SK-N-SH (cell line): ENCODE measurements at regions not wholly inside any gene's neighbourhood (a gene's known extent, or its start where the extent isn't known, plus 50 kb on each side); places are given as distances from the start of the nearest gene placed in this dataset.

ENCODE experiments used
- CTCF ChIA-PET: fragments of 300-600, 350-600 bp; formaldehyde crosslinking; extraction: SDS; loops from one replicate; lab custom pipeline; 2021; lab: Yijun Ruan, JAX
- POLR2A ChIA-PET: fragments of 350-600 bp; sonication (Branson Sonifier 250); formaldehyde crosslinking; extraction: SDS; loops from one replicate; lab custom pipeline; 2020; ENCODE audit warnings: antibody characterized with exemption, inconsistent platforms; lab: Yijun Ruan, JAX
- DNase-seq: peaks from one replicate; pipeline ENCODE4 v3.0.0; 2012
- H2AFZ ChIP-seq: fragments of 200-600 bp; sonication (generic); 2 replicates; pipeline ENCODE4 v1.8.1; 2016; ENCODE audit warnings: antibody characterized with exemption, mild to moderate bottlenecking, low read depth
- H3F3A ChIP-seq: fragments of 200-600 bp; sonication (generic); replicated peaks from 2 replicates; pipeline ENCODE3; 2016; ENCODE audit warnings: antibody characterized with exemption, mild to moderate bottlenecking; ENCODE audit not compliant: insufficient read depth
- H3K27ac ChIP-seq, 2 experiments: fragments of 200-500 bp in 1 of 2; fragments of 200-600 bp in 1 of 2; sonication (Bioruptor generic) in 1 of 2; sonication (generic), shearing (Covaris generic) in 1 of 2; 2 replicates each; pipeline versions ENCODE4 v1.5.1 to v1.6.1; 2014 to 2016; ENCODE audit warnings: low read depth in 2 of 2, inconsistent platforms in 1 of 2, low read length in 1 of 2, mild to moderate bottlenecking in 1 of 2, mixed read lengths in 1 of 2
- H3K27me3 ChIP-seq: fragments of 200-600 bp; sonication (generic), shearing (Covaris generic); 2 replicates; pipeline ENCODE4 v1.6.1; 2016; ENCODE audit warnings: mixed run types; ENCODE audit not compliant: insufficient read depth
- H3K36me3 ChIP-seq, 2 experiments: fragments of 200-500 bp in 1 of 2; fragments of 200-600 bp in 1 of 2; sonication (Bioruptor generic) in 1 of 2; sonication (generic) in 1 of 2; replicated peaks in 1 of 2; 2 replicates each; pipeline versions ENCODE3 to v1.5.1; 2014 to 2016; ENCODE audit warnings: low read length in 1 of 2, mild to moderate bottlenecking in 1 of 2; ENCODE audit not compliant: insufficient read depth in 2 of 2, control insufficient read depth in 1 of 2
- H3K4me1 ChIP-seq, 2 experiments: fragments of 200-500 bp in 1 of 2; fragments of 200-600 bp in 1 of 2; sonication (Bioruptor generic) in 1 of 2; sonication (generic), shearing (Covaris generic) in 1 of 2; 2 replicates each; pipeline versions ENCODE4 v1.5.1 to v1.6.1; 2014 to 2016; ENCODE audit warnings: low read depth in 1 of 2, low read length in 1 of 2, mixed run types in 1 of 2; ENCODE audit not compliant: insufficient read depth in 2 of 2, control insufficient read depth in 1 of 2
- H3K4me2 ChIP-seq: fragments of 200-600 bp; sonication (generic), shearing (Covaris generic); 2 replicates; pipeline ENCODE4 v1.6.1; 2017; ENCODE audit warnings: mixed run types
- H3K4me3 ChIP-seq, 2 experiments: fragments of 200-500 bp in 1 of 2; fragments of 200-600 bp in 1 of 2; sonication (Bioruptor generic) in 1 of 2; sonication (generic), shearing (Covaris generic) in 1 of 2; 2 replicates each; pipeline versions ENCODE4 v1.5.1 to v1.8.1; 2014 to 2016; ENCODE audit warnings: low read depth in 2 of 2, inconsistent platforms in 1 of 2, low read length in 1 of 2, mild to moderate bottlenecking in 1 of 2, mixed read lengths in 1 of 2, moderate library complexity in 1 of 2
- H3K79me2 ChIP-seq: fragments of 200-600 bp; sonication (generic); 2 replicates; pipeline ENCODE4 v1.8.1; 2017; ENCODE audit warnings: mild to moderate bottlenecking; ENCODE audit not compliant: insufficient read depth
- H3K9ac ChIP-seq: fragments of 200-600 bp; sonication (generic); 2 replicates; pipeline ENCODE4 v1.6.1; 2017; ENCODE audit warnings: mixed run types
- H3K9me2 ChIP-seq: fragments of 200-600 bp; sonication (generic); 2 replicates; pipeline ENCODE4 v1.6.1; 2017; ENCODE audit warnings: mixed run types
- H3K9me3 ChIP-seq: fragments of 200-600 bp; sonication (generic); 2 replicates; pipeline ENCODE4 v1.6.1; 2017; ENCODE audit warnings: mixed run types, mild to moderate bottlenecking, moderate library complexity
- H4K20me1 ChIP-seq: fragments of 200-600 bp; sonication (generic); 2 replicates; pipeline ENCODE4 v1.6.1; 2017; ENCODE audit warnings: mild to moderate bottlenecking, mixed run types; ENCODE audit not compliant: insufficient read depth
- CHD2 ChIP-seq: fragments of 150-350 bp; IDR thresholded peaks from 2 replicates; pipeline ENCODE4 v1.6.1; 2018; ENCODE audit warnings: low read length; ENCODE audit not compliant: partially characterized antibody
- EP300 ChIP-seq, 2 experiments: IDR thresholded peaks; 2 replicates each; pipeline versions ENCODE4 v1.4.0 to v1.6.1; 2012; ENCODE audit warnings: borderline replicate concordance in 1 of 2, low read depth in 1 of 2, low read length in 1 of 2
- EZH2phosphoT487 ChIP-seq: fragments of 200-600 bp; sonication (generic); IDR thresholded peaks from 2 replicates; pipeline ENCODE4 v1.6.1; 2017; ENCODE audit warnings: low read depth, mixed run types, mild to moderate bottlenecking, antibody characterized with exemption, moderate library complexity, borderline replicate concordance
- FOSL2 ChIP-seq: IDR thresholded peaks from 2 replicates; pipeline ENCODE4 v1.4.0; 2012; ENCODE audit warnings: low read depth, mild to moderate bottlenecking, moderate library complexity, borderline replicate concordance
- FOXJ3 ChIP-seq: sonication (generic); formaldehyde crosslinking; IDR thresholded peaks from 2 replicates; pipeline ENCODE4 v1.5.1; 2020; ENCODE audit warnings: mild to moderate bottlenecking, missing genetic modification reagents
- GABPA ChIP-seq: IDR thresholded peaks from 2 replicates; pipeline ENCODE4 v1.4.0; 2012; ENCODE audit warnings: low read depth, mild to moderate bottlenecking
- MEF2A ChIP-seq: IDR thresholded peaks from 2 replicates; pipeline ENCODE4 v1.4.0; 2012; ENCODE audit warnings: low read depth, borderline replicate concordance
- RAD21 ChIP-seq: IDR thresholded peaks from 2 replicates; pipeline ENCODE4 v1.6.1; 2012; ENCODE audit warnings: mild to moderate bottlenecking, low read length
- RFX5 ChIP-seq: IDR thresholded peaks from 2 replicates; pipeline ENCODE4 v1.6.1; 2012; ENCODE audit warnings: mild to moderate bottlenecking, improper control_type of control experiment, low read length
- SIN3A ChIP-seq: IDR thresholded peaks from 2 replicates; pipeline ENCODE4 v1.6.1; 2012; ENCODE audit warnings: low read depth, mild to moderate bottlenecking, low read length, moderate library complexity, borderline replicate concordance
- SMC3 ChIP-seq: IDR thresholded peaks from 2 replicates; pipeline ENCODE4 v1.6.1; 2012; ENCODE audit warnings: low read depth, low read length, improper control_type of control experiment
- TAF1 ChIP-seq: IDR thresholded peaks from 2 replicates; pipeline ENCODE4 v1.6.1; 2012; ENCODE audit warnings: low read depth, mild to moderate bottlenecking, low read length, moderate library complexity, borderline replicate concordance
- WGBS: methylation state at CpG from one replicate; pipeline ENCODE4 v1.1.6; 2017; ENCODE audit warnings: low lambda C conversion rate; 5-methylcytosine and 5-hydroxymethylcytosine counted together
- TF ChIP-seq, protein P1 (sequence below): IDR thresholded peaks from 2 replicates; pipeline ENCODE4 v1.4.0; 2012; ENCODE audit warnings: low read depth
- TF ChIP-seq, protein P2 (sequence below): IDR thresholded peaks from 2 replicates; pipeline ENCODE4 v1.4.0; 2012; ENCODE audit warnings: low read depth, borderline replicate concordance
- TF ChIP-seq, protein P3 (sequence below): fragments of 150-350 bp; IDR thresholded peaks from 2 replicates; pipeline ENCODE4 v1.6.1; 2016; ENCODE audit warnings: mild to moderate bottlenecking, low read depth, low read length
- TF ChIP-seq, protein P4 (sequence below): fragments of 200-600 bp; sonication (generic); IDR thresholded peaks from 2 replicates; pipeline ENCODE4 v1.6.1; 2017; ENCODE audit warnings: antibody characterized with exemption, mild to moderate bottlenecking, moderate library complexity
- TF ChIP-seq, protein P5 (sequence below): fragments of 150-350 bp; IDR thresholded peaks from 2 replicates; pipeline ENCODE4 v1.6.1; 2017; ENCODE audit warnings: antibody characterized with exemption, low read length, low read depth, borderline replicate concordance

DNA sequence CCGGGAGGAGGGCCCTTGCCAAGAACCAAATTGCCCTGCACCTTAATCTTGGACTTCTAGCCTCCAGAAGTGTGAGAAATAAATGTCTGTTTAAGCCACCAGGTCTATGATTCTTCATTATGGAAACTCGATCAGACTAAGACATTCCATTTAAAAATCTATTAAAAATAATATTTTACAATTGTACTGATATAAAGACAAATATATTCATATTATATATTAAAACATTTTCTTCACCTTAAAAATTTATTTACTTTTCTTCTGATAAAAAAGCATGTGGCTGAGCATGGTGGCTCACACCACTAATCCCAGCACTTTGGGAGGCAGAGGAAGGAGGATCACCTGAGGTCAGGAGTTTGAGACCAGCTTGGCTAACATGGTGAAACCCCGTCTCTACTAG, 72.4 kb upstream of the CHST15 start (continued):
- TF ChIP-seq, protein P1, sequence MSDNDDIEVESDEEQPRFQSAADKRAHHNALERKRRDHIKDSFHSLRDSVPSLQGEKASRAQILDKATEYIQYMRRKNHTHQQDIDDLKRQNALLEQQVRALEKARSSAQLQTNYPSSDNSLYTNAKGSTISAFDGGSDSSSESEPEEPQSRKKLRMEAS, result no peak
- TF ChIP-seq RFX5, result no peak
- TF ChIP-seq EP300 (IDR thresholded peaks at IDR 0.05; ENCODE audit: borderline replicate concordance in 1 of 2, low read depth in 1 of 2, low read length in 1 of 2), result no peak

DNA sequence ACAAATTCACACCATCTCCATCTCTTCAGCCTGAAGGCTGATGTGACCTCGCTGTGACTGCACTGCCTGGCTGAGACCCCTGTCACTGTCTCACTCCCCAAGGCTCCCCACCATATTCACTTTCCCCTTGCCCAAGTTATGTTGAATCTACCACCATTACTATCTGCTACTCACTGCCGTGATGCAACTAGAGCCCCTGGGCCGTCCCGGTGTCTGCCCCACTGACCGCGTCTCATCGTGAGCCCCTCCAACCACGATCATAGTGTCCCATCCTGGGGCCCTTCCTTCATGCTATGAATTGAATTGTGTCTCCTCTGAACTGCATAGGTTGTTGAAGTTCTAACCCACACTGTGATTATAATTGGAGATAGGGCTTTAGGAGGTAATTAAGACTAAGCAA, 71.9 kb upstream of the CHST15 start:
- Histone ChIP-seq H3F3A (no peaks in the 10 kb centered on the region), H3K4me3 (no peak overlapping the region), H3K36me3 (no peaks in the 10 kb centered on the region), H4K20me1 (no peaks in the 10 kb centered on the region), H3K79me2 (no peaks in the 10 kb centered on the region), H3K4me1 (no peaks in the 10 kb centered on the region), H3K9me3 (no peaks in the 10 kb centered on the region), H2AFZ (no peak overlapping the region), H3K27me3 (no peaks in the 10 kb centered on the region), H3K27ac (no peak overlapping the region), H3K4me2 (no peak overlapping the region), H3K9me2 (no peaks in the 10 kb centered on the region), H3K9ac (no peak overlapping the region)
- no peak for DNase-seq
- ChIA-PET POLR2A (no interaction called here), CTCF (no interaction called here)
- no peak for TF ChIP-seq TAF1
- TF ChIP-seq MEF2A, result no peak
- TF ChIP-seq EZH2phosphoT487, result no peak
- no peak for TF ChIP-seq GABPA
- TF ChIP-seq, protein P2, sequence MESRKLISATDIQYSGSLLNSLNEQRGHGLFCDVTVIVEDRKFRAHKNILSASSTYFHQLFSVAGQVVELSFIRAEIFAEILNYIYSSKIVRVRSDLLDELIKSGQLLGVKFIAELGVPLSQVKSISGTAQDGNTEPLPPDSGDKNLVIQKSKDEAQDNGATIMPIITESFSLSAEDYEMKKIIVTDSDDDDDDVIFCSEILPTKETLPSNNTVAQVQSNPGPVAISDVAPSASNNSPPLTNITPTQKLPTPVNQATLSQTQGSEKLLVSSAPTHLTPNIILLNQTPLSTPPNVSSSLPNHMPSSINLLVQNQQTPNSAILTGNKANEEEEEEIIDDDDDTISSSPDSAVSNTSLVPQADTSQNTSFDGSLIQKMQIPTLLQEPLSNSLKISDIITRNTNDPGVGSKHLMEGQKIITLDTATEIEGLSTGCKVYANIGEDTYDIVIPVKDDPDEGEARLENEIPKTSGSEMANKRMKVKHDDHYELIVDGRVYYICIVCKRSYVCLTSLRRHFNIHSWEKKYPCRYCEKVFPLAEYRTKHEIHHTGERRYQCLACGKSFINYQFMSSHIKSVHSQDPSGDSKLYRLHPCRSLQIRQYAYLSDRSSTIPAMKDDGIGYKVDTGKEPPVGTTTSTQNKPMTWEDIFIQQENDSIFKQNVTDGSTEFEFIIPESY, result no peak
- TF ChIP-seq SIN3A, result no peak
- TF ChIP-seq SMC3, result no peak
- TF ChIP-seq, protein P3, sequence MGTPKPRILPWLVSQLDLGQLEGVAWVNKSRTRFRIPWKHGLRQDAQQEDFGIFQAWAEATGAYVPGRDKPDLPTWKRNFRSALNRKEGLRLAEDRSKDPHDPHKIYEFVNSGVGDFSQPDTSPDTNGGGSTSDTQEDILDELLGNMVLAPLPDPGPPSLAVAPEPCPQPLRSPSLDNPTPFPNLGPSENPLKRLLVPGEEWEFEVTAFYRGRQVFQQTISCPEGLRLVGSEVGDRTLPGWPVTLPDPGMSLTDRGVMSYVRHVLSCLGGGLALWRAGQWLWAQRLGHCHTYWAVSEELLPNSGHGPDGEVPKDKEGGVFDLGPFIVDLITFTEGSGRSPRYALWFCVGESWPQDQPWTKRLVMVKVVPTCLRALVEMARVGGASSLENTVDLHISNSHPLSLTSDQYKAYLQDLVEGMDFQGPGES, result no peak
- TF ChIP-seq, protein P1, result no peak
- TF ChIP-seq, protein P4, sequence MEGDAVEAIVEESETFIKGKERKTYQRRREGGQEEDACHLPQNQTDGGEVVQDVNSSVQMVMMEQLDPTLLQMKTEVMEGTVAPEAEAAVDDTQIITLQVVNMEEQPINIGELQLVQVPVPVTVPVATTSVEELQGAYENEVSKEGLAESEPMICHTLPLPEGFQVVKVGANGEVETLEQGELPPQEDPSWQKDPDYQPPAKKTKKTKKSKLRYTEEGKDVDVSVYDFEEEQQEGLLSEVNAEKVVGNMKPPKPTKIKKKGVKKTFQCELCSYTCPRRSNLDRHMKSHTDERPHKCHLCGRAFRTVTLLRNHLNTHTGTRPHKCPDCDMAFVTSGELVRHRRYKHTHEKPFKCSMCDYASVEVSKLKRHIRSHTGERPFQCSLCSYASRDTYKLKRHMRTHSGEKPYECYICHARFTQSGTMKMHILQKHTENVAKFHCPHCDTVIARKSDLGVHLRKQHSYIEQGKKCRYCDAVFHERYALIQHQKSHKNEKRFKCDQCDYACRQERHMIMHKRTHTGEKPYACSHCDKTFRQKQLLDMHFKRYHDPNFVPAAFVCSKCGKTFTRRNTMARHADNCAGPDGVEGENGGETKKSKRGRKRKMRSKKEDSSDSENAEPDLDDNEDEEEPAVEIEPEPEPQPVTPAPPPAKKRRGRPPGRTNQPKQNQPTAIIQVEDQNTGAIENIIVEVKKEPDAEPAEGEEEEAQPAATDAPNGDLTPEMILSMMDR, result no peak
- TF ChIP-seq, protein P5, sequence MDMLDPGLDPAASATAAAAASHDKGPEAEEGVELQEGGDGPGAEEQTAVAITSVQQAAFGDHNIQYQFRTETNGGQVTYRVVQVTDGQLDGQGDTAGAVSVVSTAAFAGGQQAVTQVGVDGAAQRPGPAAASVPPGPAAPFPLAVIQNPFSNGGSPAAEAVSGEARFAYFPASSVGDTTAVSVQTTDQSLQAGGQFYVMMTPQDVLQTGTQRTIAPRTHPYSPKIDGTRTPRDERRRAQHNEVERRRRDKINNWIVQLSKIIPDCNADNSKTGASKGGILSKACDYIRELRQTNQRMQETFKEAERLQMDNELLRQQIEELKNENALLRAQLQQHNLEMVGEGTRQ, result no peak
- TF ChIP-seq CHD2, result no peak
- no peak for TF ChIP-seq FOSL2
- no peak for TF ChIP-seq FOXJ3
- no peak for TF ChIP-seq RAD21
- no peak for TF ChIP-seq EP300 (IDR thresholded peaks at IDR 0.05; ENCODE audit: borderline replicate concordance in 1 of 2, low read depth in 1 of 2, low read length in 1 of 2)
- 71% methylated on average over 8 of the region's 8 CpGs for WGBS
